ENCODE measurements at regions not wholly inside any gene's neighbourhood (a gene's known extent, or its start where the extent isn't known, plus 50 kb on each side); places are given as distances from the start of the nearest gene placed in this dataset.

DNA sequence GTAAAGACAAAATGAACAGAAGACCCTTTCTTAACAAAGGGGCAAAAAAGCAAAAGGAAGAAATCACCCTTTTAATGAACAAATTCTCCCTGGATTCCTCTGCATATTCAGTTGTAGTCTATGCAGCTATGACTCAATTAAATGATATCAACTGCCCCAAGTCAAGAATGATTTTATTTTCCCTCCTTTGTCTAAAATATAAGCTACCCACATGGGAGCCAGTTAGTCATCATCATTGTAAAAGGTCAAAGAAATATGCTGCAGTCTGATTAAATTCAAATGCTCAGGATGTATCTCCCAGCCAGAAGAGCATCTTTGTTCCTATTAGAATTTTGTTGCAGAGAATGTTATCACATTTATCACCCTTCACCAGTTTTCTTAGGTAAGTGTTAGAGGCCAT lies 84.0 kb downstream of the SST start:
- Histone ChIP-seq H3K9me1 (ENCODE audit: control insufficient read depth, insufficient read depth, low read length) (no peaks in the 10 kb centered on the region), H3K4me1 (replicated peaks in 1 of 2; ENCODE audit: control insufficient read depth in 2 of 2, insufficient read depth in 2 of 2, low read length in 2 of 2) (no peaks in the 10 kb centered on the region; a peak in 1 of 5 replicates), H3K4me2 (ENCODE audit: insufficient read depth, low read length) (no peak overlapping the region), H3K27ac (ENCODE audit: extremely low read depth, low read depth, low read length) (no peak overlapping the region), H3K79me2 (ENCODE audit: control insufficient read depth, insufficient read depth, low read length) (no peaks in the 10 kb centered on the region), H3K9ac (ENCODE audit: insufficient read depth in 1 of 2, low read depth in 2 of 2, low read length in 2 of 2) (no peak overlapping the region), H3K4me3 (no peak overlapping the region), H2AFZ (ENCODE audit: low read depth, low read length) (no peak overlapping the region), H3K9me3 (replicated peaks; ENCODE audit: control insufficient read depth, insufficient read depth, low read depth, low read length) (no peaks in the 10 kb centered on the region), H3K36me3 (ENCODE audit: control insufficient read depth, insufficient read depth, low read length) (no peaks in the 10 kb centered on the region), H4K20me1 (replicated peaks; ENCODE audit: control insufficient read depth, insufficient read depth, low read length) (no peaks in the 10 kb centered on the region), H3K27me3 (ENCODE audit: control insufficient read depth in 2 of 2, insufficient read depth in 2 of 2, low read length in 2 of 2) (no peaks in the 10 kb centered on the region)
- ATAC-seq (no peak), FAIRE-seq (no peak), DNase-seq (ENCODE audit: extremely low read depth in 1 of 4, low spot score in 3 of 4) (no peak)
- TF ChIP-seq, protein P1, sequence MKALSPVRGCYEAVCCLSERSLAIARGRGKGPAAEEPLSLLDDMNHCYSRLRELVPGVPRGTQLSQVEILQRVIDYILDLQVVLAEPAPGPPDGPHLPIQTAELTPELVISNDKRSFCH (CRISPR knock-in tag; IDR thresholded peaks at IDR 0.05) = no peak
- TF ChIP-seq, protein P1 (tag; IDR thresholded peaks at IDR 0.05) = no peak
- TF ChIP-seq SP2 (IDR thresholded peaks at IDR 0.05; ENCODE audit: extremely low read depth, low read depth, low read length, poor library complexity, severe bottlenecking) = no peak
- in situ Hi-C loops (cut with MboI) (no loop called here), intact Hi-C loops (cut with micrococcal nuclease) (no loop called here)
- ChIA-PET CTCF (ENCODE audit: low intra/inter-chr PET ratio) (no interaction called here), POLR2A (no interaction called here)
- no TSS peak for BruUV-seq (replicated peaks)

DNA sequence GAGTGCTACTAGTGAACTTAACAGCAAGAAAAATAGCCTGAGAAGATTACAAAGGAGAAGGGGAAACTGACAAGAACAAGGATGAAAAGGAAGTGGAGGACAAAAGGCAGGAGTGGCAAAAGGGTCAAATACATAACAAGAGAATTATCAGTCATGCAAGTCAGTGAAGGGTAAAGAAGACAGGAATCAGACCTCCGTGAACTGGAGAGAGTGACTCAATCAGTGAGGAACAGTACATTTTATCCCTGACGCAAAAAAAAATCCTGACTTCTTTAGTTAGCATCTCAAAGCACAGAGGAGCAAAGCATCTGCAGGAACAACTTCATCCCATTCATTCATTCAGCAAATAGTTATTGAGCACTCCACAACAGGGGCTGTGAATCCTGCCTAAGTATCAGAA lies 97.8 kb downstream of the SST start:
- 0% methylated on average over 2 of the region's 2 CpGs for WGBS (ENCODE audit: insufficient coverage, low coverage, missing lambda C conversion rate)
- FAIRE-seq (no peak), DNase-seq (ENCODE audit: extremely low read depth in 1 of 4, low spot score in 3 of 4) (no peak), ATAC-seq (no peak)
- in situ Hi-C loops (cut with MboI) = no loop called here
- Histone ChIP-seq H3K9me1 (ENCODE audit: control insufficient read depth, insufficient read depth, low read length) (no peaks in the 10 kb centered on the region), H2AFZ (ENCODE audit: low read depth, low read length) (no peak overlapping the region), H3K9me3 (replicated peaks; ENCODE audit: control insufficient read depth, insufficient read depth, low read depth, low read length) (no peaks in the 10 kb centered on the region), H3K27ac (ENCODE audit: extremely low read depth, low read depth, low read length) (no peak overlapping the region), H4K20me1 (replicated peaks; ENCODE audit: control insufficient read depth, insufficient read depth, low read length) (no peaks in the 10 kb centered on the region), H3K27me3 (ENCODE audit: control insufficient read depth in 2 of 2, insufficient read depth in 2 of 2, low read length in 2 of 2) (no peaks in the 10 kb centered on the region), H3K79me2 (ENCODE audit: control insufficient read depth, insufficient read depth, low read length) (no peaks in the 10 kb centered on the region), H3K9ac (ENCODE audit: insufficient read depth in 1 of 2, low read depth in 2 of 2, low read length in 2 of 2) (no peak overlapping the region), H3K36me3 (ENCODE audit: control insufficient read depth, insufficient read depth, low read length) (no peaks in the 10 kb centered on the region), H3K4me2 (ENCODE audit: insufficient read depth, low read length) (no peak overlapping the region), H3K4me3 (no peak overlapping the region), H3K4me1 (replicated peaks in 1 of 2; ENCODE audit: control insufficient read depth in 2 of 2, insufficient read depth in 2 of 2, low read length in 2 of 2) (no peaks in the 10 kb centered on the region)
- ChIA-PET CTCF (ENCODE audit: low intra/inter-chr PET ratio) (no interaction called here), POLR2A (interaction anchor here (0.6 to 0.7 kb wide), 2 partner anchors 8 to 826 kb away, joined by 3 read pairs; no protein-coding TSS in a partner anchor)
- intact Hi-C loops (cut with micrococcal nuclease) = no loop called here
- no TSS peak for BruUV-seq (replicated peaks)
- TF ChIP-seq, protein P2, sequence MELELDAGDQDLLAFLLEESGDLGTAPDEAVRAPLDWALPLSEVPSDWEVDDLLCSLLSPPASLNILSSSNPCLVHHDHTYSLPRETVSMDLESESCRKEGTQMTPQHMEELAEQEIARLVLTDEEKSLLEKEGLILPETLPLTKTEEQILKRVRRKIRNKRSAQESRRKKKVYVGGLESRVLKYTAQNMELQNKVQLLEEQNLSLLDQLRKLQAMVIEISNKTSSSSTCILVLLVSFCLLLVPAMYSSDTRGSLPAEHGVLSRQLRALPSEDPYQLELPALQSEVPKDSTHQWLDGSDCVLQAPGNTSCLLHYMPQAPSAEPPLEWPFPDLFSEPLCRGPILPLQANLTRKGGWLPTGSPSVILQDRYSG (tag; conservative IDR thresholded peaks at IDR 0.05; ENCODE audit: low read depth) = no peak
- no peak for TF ChIP-seq TOE1 (IDR thresholded peaks at IDR 0.05; ENCODE audit: borderline replicate concordance)
- no peak for TF ChIP-seq TOE1 (CRISPR knock-in tag; IDR thresholded peaks at IDR 0.05; ENCODE audit: borderline replicate concordance, low read depth)
- TF ChIP-seq MBD2 (IDR thresholded peaks at IDR 0.05; ENCODE audit: borderline replicate concordance, low read depth) = no peak
- TF ChIP-seq, protein P3, sequence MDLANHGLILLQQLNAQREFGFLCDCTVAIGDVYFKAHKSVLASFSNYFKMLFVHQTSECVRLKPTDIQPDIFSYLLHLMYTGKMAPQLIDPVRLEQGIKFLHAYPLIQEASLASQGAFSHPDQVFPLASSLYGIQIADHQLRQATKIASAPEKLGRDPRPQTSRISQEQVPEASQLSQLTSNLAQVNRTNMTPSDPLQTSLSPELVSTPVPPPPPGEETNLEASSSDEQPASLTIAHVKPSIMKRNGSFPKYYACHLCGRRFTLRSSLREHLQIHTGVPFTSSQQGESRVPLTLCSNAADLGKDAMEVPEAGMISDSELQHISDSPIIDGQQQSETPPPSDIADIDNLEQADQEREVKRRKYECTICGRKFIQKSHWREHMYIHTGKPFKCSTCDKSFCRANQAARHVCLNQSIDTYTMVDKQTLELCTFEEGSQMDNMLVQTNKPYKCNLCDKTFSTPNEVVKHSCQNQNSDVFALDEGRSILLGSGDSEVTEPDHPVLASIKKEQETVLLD (IDR thresholded peaks at IDR 0.05) = no peak

All from K562 (cell line).